ENCODE measurements at regions not wholly inside any gene's neighbourhood (a gene's known extent, or its start where the extent isn't known, plus 50 kb on each side); places are given as distances from the start of the nearest gene placed in this dataset.
A peak's percentile ranks its signal among the peaks of the same experiment; 100 is the strongest.

DNA sequence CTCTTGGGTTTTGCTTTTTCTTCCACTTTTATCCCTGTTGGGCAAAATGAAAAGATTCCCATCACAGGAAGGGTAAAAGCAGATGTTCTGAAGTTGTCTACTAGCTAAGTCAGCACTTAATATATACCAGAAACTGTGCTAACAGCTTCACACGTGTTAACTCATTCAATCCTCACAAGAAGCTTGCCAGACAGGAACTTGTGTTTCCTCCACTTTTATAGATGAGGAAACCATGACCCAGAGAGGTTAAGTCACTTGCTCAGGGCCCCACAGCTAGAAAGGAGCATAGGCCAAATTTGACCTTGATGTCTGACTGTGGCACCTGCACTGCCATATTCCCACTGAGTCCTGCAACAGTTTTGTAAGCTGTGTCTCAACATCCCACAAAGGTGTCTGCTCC is 76.8 kb upstream of the EPC2 start:
- DNase-seq, result no peak

DNA sequence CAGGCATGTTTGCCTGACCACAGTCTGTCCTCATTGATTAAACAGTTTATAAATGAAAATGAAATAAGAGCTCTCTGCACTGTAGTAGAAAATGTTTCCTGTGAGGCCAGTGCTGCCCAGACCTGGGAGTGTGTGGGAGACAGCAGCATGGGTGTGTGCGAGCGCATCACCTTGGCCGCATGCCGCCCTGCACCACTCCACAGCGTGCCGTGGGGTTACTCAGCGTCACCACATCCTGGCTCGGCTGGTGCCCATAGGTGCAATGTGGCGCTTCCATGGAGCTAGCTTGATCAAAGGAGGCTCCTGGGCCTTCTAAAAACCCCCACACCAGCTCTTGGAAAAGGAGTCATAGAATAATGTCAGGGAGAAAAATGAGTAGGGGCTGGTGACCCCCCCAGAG is 76.0 kb upstream of the EPC2 start:
- peak in 1 of 2 donors; percentile 35 for DNase-seq

DNA sequence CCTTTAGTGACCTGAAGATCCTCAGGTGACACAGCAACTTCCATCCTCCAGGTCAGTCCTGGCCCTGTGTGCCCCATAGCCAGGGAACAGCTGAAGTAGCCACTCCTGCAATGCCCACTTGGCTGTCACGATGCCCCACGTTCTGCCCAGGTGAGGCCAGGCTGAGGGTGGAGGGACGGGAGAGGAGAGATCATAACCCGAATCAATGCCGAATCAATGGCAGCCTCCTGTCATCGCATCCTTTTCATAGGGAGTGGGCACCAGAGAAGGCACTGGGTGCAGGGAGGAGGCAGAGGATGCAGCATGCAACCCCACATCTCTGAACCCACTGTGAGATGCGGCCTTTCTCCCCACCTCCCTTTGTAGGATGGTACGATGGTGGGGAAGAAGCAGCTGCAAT is 75.3 kb upstream of the EPC2 start:
- DNase-seq, result no peak

DNA sequence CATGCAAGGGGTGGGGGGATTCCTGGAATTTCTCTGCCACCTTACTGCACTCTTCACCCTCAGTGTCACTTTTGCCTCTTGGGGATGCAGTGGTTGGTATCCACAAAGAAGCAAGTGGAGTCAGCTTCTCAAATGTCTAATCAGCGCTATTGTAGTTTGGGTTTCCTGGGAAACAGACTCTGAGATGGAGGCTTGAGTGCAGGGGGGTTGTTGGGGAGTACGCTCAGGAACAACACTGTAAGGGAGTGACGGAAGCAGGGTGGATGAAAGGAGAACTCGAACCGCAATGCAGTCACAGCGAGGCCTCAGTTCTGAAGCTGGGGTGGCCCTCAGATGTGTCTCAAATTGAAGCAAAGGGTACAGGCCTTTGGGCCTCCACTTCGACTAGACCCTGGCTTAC is 73.6 kb upstream of the EPC2 start:
- DNase-seq, result no peak

DNA sequence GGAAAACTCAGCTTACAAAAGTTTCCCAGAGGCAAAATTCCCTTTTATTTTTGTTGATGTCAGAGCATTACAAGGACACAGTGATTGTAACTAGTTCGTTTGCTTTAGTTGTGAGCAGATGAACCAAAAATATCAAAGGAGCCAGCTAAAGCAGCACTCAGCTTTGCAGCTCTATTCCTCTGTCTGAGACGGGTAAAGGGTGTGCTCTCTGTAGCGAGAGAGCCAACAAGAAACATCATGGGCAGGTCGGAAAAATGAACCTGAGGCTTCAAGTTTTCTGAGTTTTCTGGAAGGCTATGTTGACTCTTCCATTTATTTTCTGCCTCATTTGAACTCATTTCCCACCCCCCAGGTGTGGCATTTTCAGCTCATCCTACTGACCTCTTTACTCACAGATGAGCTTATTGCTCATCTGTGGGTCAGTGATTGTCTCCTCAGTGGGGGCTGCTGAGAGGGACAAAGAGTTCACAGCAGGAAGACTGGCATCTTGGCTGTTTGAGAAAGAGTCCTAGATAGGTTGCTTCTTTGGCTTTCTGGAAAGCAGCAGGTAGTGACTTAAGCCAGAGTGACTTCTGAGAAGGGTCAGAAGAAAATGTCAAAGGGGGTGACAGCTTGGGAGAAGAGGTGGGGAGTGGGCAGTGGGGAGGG is 66.6 kb upstream of the EPC2 start:
- DNase-seq, result no peak

DNA sequence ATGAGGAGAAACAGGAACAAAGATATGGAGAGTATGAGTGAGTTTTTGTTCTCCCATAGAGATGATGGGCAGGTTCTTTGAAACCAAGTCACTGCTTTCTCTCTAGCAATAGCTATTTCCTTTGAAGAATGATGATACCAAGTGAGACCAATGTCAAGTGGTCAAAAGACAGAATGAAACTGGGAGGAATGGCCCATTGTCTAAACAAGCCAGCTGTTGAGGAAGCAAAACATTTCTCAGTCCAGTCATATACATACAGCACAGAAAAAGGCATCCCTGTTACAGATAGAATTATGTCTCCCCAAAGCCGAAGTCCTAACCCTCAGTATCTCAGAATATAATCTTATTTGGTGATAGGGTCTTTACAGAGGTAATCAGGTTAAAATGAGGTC is 66.1 kb upstream of the EPC2 start:
- DNase-seq, result no peak

DNA sequence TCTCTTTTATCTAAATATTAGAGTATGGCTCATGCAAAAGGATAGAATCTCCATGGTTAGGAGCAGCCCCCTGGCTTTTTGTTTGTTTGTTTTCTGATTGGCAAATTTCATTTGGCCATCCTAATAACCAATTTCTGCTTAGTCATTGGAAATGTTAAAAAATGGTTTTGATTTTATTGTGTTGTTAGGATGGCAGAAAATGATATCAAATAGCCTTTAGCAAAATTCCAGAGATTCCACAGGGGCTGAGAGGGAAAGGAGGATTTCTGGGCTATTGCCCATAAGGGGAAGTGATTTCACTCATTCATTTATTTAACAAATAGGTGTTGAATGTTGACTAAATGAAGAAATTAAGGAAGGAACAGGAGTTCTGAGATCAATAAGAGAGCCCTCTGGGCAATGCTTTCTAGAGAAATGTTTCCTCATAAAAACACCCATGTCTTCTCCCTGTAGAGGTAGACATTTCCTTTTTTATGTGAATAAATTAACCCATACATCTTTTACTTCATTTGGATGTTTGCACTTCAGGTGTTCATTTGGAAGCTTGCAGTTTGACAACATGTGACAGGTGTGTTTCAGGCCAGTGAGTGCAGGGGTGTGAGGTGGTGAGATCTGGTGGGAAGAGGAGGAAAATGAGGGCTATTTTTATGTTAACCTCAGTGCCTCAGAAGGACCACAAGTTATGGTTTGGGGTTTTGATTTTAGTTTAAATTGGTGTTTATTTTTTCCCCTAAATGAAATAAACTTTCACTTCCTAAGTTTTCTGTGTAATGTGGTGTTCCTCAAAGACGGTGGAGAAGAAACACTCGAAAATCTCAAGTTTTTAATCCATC is 61.7 kb upstream of the EPC2 start:
- DNase-seq, result no peak

DNA sequence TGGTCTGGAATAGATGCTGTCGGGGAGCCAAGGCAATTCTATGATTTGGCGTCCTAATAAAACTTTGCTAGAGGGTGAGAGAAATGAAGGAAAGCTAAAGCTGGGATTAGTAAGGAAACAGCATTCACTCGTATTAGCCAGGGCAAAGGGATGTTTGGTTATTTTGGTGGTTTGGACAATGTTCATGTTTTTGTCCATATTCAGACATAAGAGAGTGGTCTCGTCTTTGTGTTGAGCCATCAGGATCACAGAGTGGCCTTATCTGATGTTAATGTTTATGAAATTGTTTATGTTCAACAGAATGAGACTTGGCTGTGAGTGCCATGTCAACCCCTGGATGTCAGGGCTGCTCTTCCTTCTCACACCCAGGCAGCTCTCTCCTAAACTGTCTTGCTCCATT is 58.9 kb upstream of the EPC2 start:
- no peak for DNase-seq

DNA sequence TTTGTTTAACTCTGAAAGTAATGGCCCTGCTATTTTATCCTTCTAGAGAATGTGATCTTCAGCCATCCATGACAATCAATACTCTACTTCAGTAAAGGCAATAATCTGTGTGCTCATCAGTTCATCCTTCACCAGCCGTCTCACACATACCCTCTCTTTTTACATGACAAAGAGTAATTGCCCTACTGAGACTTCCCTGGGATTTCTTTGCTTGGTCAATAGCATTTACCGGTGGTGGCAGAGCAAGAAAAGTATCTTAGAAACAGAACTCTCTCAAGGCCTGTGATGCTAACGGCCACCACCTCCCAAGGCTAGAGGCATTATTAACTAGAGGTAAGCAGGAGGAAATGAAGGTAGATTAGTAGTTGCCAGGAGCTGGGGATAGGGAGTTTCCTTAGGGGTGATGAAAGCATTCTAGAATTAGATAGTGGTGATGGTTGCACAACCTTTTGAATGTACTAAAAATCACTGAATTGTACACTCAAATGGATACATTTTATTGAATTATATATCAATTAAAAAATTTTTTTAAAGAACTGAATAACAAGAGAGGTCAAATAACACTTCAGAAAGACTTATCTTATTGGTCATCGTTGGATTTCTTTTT is 57.9 kb upstream of the EPC2 start:
- no peak for DNase-seq

DNA sequence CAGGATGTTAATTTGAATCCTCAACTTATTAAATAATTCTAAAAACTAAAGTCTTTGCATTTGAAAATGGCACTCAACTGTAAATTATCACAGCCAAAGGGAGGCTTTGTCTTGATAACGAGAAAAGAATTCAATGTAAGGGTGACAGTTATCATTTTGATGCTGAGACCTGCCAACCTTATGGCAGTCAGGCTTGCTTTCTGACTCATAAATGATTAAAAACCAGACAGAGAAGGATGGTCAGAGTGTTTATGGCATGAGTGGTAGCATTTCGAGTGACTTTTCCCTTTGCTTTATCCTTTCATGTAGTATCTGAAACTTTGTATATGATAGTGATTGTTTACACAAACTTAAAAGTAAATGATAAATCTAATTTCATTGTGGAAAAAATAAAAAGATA is 53.9 kb upstream of the EPC2 start:
- DNase-seq, result no peak

DNA sequence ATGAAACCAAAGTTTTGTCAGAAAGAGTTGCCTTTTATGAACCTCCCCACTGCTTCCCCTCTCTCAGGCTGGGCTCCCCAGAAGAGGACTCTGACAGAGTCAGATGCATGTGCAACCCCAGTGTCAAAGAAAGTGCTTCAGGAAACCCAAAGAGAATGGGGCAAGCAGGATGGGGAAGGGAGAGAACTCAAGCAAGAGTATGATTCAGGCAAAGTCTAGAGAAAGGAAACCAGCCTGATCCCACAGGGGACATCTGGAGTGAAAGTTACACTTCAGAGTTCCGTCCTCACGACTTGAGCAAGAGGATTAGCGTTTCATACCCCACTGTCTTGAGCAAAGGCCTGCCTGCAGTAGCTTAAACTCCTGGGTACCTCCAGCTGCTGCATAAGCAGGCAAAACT is 51.8 kb upstream of the EPC2 start:
- DNase-seq, result no peak

DNA sequence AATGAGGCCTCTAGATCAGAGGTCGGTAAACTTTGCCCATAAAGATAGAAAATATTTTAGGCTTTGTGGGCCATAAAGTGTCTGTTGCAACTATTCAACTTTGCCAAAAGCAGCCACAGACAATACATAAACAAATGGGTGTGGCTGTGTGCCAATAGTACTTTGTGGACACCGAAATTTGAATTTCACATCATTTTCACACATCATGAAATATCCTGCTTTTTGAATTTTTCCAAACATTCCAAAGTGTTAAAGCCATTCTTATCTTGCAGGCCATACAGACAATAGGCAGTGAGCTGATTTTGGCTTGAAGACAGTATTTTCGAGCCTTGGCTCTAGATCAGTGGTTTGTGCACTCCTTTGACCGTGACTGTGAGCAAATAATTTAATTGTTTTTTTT is 51.1 kb upstream of the EPC2 start:
- DNase-seq, result no peak

DNA sequence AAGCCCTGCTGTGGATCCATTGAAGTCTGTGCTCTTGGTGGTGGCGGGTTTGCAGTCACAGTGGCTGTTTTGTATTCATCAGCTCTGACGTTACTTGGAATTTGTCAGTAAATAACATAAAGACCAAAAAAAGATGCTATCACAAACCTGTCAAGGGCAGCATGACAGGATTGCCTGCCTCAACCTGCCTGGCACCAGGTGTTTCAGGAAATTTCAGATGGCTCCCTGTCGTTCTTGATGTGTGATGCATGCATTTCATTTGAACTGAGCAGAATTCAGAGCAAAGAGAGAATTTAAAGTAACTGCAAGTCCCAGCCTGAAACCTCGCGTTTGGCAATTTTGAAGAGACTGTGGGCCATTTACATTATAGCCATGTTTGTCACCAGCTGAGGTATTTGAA is 50.3 kb upstream of the EPC2 start:
- no peak for DNase-seq

Data from CD4-positive, alpha-beta T cell treated with Interferon alpha-2 for 1 hour (primary cell).